Activated CD4-positive, CD25-positive, alpha-beta regulatory T cell treated with anti-CD3 and anti-CD28 coated beads, Interleukin-2, amount 50 U/mL, for 72 hours (primary cell): ENCODE measurements at regions not wholly inside any gene's neighbourhood (a gene's known extent, or its start where the extent isn't known, plus 50 kb on each side); places are given as distances from the start of the nearest gene placed in this dataset.

Experiments used
- DNase-seq: peaks from one replicate; pipeline ENCODE4 v3.0.0; 2021

GRCh38 chr6:131383421-131384411, 189.3 kb upstream of the ARG1 start:
- no peak for DNase-seq

DNA sequence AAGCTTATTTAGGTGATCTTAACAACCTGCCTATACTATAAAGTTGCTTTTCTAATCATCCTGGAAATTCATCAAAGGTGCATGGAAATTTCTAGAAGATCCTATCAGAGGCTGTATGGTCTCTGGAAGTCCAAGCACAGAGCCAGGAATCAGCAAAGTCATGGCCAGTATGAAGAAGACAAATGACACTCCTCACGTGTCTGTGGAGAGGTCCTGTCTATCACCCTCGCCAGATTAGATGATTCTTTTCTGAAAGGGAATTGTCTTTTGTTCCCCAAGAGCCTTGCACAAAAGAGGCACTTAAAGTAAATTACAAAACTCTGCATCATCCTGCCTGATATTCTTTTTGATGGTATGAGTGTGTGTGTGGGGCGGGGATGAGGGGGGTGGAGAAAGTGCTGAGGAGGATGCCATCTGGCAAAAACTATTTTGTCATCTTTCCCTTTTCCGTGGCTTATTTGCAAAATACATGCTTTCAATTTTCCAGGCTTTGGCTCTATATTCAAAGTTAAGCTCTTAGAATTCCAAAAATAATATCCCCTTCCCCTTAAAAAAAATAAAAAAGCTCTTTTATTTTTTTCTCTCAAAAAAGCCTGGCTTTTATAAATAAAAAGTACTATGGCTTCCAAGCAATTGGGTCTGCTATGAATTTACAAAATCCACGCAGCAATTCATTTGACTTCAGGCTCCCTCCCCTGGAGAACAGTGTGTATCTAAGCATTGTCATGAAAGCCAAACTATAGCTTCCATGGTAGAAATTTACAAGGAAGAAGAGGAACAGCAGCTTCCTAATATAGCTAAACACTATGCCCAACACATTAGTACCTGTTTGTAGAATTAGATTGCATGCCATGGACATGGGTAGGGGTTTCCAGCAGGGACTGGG, 185.2 kb upstream of the ARG1 start:
- no peak for DNase-seq

DNA sequence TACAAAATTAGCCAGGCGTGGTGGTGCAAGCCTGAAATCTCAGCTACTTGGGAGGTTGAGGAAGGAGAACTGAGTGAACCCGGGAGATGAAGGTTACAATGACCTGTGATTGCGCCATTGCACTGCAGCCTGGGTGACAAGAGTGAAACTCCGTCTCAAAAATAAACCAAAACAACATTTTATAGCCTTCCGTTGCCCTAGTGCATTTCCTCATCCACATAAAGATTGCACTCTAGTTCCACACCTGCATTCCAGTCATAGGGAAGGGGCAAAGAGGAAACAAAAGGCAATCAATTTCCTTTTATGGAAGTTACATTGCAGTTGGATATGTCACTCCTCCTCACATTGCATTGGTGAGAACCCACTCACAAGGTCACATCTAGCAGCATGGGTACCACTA, 182.7 kb upstream of the ARG1 start:
- no peak for DNase-seq

DNA sequence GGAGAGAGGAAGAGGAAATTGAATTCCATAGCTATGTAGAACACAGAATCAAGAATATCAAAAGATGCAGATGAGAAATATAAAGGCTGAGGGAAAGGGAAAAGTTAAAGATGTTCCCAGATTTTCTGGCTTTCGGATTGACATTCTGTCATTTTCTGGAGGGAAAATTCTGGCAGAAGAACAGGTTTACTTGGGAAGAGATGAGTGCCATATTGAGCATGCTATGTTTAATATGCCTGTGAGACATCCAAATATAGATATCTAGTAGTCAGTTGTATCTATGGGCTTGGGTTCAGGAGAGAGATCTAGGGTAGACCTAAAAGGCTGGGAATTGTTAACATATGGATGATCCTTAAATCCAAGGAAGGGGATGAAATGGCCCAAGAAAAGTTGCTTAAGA, 181.9 kb upstream of the ARG1 start:
- no peak for DNase-seq

DNA sequence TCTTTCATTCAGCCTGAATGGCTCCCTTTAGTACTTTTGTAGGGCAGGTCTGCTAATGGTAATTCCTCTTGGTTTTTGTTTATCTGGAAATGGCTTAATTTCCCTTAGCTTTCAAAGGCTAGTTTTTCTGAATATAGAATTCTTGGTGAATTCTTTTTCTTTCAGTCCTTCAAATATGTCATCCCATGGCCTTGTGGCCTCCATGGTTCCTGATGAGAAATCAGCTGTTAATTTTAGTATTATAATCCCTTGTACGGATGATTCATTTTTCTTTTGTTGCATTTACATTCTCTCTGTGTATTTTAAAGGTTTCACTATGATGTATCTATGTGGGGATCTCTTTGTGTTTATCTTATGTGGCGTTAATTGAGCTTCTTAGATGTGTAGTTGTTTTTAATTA, 179.6 kb upstream of the ARG1 start:
- DNase-seq: no peak

GRCh38 chr6:131394768-131395432, 178.1 kb upstream of the ARG1 start:
- no peak for DNase-seq

- DNase-seq: no peak
Measured at GRCh38 chr6:131398176-131398575, 174.8 kb upstream of the ARG1 start.

DNA sequence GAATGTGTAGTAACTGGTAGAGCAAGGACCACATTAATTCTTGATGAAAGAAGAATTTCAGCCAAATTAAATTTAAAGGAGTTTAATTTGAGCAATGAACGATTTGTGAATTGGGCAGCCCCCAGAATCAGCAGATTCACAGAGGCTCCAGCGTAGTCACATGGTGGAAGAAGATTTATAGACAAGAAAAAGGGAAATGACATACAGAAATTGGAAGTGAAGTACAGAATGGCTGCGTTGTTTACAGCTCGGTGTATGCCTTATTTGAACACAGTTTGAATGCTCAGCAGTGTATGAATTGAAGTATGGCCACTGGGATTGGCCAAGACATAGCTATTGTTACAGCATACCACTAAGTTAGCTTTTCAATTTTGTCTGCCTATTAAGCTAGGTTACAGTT, 173.6 kb upstream of the ARG1 start:
- no peak for DNase-seq

DNA sequence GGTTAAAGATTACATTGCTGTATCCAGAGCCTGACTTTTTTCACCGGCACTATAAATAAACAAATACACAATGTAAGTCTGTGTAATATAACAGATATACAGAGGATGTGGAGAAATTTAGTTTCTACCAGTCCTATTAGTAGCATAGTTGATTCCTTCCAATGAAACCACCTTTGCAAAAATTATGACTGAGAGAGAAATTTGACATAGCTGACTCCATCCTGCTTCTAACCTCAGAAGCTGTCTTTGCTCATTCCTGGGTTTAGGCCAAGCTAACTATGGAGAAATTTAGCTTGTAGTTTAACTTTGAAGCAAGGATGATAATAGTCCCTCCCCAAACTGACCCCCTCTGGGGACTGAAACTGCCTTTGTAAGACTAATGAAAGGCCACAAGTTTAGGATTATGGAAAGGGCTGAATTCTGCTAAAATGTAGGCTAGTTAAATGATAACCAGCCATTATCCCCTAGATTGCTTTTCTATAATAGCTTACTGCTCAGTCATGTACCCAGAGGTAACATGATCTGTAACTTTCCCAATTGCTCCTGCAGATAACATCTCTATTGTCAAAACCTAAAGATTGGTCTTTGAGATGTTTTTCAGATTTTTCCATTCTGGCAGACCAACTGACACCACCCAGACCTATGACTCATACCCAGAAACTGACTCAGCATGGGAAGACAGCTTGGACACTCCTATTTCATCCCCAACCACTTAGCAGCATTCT, 172.8 kb upstream of the ARG1 start:
- no peak for DNase-seq

DNA sequence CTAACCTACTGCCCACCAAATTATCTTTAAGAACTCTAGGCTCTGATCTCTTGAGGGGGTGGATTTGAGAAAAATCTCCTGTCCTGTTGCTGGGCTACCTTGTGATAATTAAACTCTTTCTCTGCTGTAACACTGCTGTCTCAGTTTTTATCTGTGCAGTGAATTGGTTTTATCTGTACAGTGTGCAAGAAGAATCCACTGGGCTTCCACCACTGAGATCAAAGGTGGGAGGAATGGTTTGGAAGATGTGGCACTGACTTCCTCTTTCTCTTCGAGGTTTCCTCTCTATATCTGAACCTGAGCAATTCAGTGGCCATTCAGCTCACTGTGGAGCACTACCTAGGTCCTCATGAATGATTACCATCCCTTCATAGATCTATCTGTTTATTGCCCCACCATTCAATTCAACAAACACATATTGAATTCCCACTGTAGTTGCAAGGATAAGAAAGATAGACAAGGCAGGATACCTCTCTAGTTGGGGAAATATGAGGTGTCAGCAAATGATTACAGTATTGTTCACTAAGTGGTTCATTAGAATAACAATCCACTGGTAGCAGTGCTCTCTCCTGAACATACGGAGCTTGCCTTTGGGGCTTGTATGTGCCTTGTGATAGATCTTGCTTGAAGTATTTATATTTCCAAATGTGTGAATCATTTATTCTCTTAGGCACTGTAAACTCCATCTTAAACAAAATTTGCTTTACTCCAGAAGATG, 172.1 kb upstream of the ARG1 start:
- no peak for DNase-seq

DNA sequence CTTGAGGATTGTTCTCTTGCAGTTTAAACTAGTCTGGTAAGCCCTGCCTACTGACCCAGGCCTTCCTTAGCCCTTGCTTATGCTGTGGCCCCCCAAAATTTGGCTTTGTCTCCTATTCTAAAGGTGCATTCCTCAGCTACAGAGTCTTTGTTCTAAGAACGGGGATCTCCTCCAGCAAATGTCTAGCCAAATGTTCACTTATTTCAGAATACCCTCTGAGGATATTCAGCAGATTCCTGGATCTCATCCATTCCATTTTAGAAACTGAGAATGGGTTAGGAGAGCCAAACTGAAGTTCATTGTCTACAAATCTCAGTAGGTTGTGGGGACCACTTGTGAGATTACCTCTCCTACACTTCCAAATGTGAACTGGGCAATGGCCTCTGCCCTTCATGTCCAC, 164.2 kb upstream of the ARG1 start:
- DNase-seq: no peak

DNA sequence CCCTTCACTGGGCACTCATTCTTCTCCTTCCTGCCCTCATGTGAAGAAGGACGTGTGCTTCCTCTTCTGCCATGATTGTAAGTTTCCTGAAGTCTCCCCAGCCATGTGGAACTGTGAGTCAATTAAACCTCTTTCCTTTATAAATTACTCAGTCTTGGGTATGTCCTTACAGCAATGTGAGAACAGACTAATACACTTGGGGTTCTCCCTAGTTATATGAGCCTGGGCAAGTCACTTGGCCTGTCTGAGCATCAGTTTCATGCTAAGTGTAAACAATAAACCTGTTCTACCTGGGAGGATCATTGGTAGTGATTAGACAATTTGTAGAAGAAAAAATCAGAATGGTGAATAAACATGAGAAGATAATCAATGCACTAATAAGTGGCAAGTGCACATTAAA, 162.2 kb upstream of the ARG1 start:
- DNase-seq: no peak

DNA sequence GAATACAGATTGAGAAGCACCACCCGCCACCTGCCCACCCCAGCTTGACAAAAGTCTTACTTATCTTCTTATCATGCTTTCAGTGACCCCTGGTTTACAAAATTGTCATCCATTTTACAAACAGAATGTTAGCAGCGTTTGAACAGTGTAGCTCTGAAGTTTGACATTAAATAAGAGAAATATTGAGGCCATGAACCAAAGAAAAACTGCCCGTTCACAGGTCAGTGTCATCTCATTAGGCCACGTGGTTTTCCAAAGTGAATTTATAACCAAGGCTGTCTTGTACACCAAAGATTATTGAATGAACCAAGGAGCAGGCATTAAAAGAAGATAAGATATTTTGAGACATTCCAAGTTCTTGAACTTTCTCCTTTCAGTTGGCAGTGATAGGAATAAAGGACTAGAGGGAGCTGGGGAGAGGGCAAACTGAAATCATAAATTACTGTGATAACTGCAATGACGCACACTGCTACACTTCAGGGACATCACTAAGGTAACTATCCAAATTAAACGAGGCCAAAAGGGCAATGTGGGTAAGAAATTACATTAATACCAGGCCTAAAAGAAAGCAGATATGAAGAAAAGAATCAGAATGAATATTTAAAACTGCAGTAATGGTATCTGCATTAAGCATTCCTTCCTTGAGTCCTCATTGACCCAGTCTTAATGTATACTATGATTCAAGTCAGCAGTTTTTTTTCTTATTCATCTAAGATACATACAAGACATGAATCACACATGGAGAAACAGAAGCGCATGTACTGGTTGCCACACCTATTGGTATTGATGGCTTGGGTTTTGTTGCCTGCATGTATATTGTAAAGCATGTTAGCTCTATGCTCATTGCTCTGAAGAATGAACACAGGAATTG, 159.8 kb upstream of the ARG1 start:
- DNase-seq: no peak

DNA sequence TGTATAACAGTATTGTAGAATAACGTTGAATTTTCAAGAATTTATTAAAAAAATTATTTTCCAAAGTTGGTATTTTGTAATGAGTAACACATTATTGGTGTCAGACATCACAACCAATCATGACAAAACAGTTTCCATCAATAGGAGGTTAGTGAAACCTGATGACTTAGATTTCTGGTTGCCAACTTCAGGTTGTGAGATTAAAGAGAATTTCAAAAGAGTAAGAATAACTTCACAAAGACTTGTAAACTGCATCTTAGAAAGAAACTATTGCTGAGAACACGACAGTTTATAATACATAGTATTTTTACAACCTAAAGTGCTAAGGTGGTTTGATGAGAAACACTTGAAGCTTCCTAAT, 159.2 kb upstream of the ARG1 start:
- DNase-seq: no peak

DNA sequence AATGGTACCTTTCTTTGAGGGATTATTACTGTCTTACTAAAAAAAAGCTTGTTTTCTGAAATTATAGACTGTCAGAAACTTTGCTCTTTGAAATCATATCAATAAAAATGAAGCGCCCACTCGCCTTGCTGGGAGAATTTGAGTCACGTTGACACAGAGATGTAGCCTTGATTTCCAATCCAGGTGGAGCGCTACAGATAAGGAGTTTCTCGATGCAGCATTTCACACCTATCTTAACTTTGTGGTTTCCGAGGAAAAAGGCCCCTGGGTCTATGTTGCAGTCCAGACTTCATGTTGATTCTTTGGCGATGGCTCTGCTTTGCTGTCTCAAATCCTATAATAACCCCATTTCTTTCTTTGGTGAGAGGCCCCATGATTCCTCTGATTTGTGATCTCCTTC, 158.1 kb upstream of the ARG1 start:
- no peak for DNase-seq

- DNase-seq: no peak
Measured at GRCh38 chr6:131418441-131418840, 154.6 kb upstream of the ARG1 start.

DNA sequence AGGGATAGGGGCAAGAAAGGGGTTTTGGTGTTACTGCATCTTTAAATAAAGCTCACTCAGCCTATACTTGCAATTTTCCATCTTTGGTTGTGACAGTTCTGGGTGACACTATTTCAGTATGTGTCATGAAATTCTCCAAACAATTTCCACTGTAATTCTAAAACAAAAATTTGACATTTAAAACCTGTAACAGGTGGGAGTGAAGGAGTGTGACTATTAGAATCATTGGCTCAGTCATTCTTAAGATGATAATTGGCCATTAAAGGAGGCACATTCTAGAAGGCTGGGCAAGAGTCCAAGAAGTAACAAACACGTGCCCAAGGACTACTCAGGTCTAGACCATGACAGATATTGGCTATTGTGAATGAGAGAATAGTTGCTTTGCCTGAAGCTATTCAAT, 153.3 kb upstream of the ARG1 start:
- DNase-seq: no peak

DNA sequence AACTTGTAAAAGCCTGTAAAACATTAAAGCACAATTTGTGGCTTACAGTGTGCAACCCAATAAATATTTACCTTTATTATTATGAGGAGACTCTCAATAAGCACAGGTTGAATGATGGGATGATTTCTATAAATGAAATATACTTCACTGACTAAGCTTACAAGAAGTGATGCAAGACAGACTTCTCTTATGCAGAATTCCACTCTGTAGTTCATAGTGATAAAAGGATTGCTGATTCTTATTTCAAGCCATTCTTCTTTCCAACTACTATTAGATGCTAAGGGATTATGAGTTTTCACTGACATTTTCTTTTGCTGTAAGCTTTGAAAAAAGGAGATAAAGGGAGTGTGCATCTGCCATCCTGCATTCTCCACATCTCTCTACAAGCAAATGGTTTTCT, 149.0 kb upstream of the ARG1 start:
- no peak for DNase-seq

DNA sequence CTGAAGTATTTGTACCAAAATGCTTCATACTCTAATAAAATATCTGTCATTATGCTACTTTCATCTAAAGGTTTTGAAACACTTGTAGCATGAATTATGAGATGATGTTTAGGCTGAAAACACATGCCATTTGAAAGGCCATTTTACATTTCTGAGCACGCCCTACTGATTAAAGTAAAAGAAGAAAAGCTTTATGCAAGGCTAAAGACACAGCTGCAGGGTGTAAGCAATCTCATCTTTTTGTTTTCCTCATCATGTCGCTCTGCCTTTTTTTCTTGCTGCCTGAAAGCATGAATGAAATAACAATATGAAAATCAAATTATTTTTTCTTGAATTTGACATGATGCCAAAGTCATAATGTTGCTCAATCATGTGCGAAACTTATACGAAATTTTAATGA, 148.6 kb upstream of the ARG1 start:
- no peak for DNase-seq

- DNase-seq: no peak
Measured at GRCh38 chr6:131427434-131428058, 145.5 kb upstream of the ARG1 start.

- DNase-seq: no peak
Measured at GRCh38 chr6:131430531-131430930, 142.5 kb upstream of the ARG1 start.
